Ovary (tissue), 7 donors: ENCODE measurements at regions not wholly inside any gene's neighbourhood (a gene's known extent, or its start where the extent isn't known, plus 50 kb on each side); places are given as distances from the start of the nearest gene placed in this dataset.

ENCODE experiments used
- DNase-seq, 5 donors: peaks; one replicate each; pipeline ENCODE4 v3.0.0-alpha.2; 2019 to 2020
- H3K27ac ChIP-seq, 2 donors: fragments of 200-600 bp; one replicate each; pipeline versions ENCODE4 v1.5.1 to v1.8.0; 2019 to 2022
- H3K27me3 ChIP-seq: fragments of 200-600 bp; one replicate; pipeline ENCODE4 v1.8.0; 2022
- H3K36me3 ChIP-seq: fragments of 200-600 bp; sonication (generic); one replicate; pipeline ENCODE4 v1.5.1; 2019
- H3K4me1 ChIP-seq: one replicate; pipeline ENCODE4 v1.8.1; 2013; ENCODE audit warnings: mild to moderate bottlenecking, moderate library complexity; ENCODE audit not compliant: insufficient read depth
- H3K4me3 ChIP-seq: fragments of 200-600 bp; sonication (generic); one replicate; pipeline ENCODE4 v1.5.1; 2017
- H3K9me3 ChIP-seq, 2 donors: fragments of 200-600 bp in 1 of 2; sonication (generic) in 1 of 2; one replicate each; pipeline versions ENCODE4 v1.5.1 to v1.8.1; 2013 to 2019; ENCODE audit warnings: mild to moderate bottlenecking in 1 of 2, moderate library complexity in 1 of 2
- EP300 ChIP-seq: sonication (generic); formaldehyde crosslinking; IDR thresholded peaks from one replicate; pipeline ENCODE4 v1.6.1; 2017; ENCODE audit warnings: antibody characterized with exemption
- POLR2A ChIP-seq: fragments of 450-650 bp; IDR thresholded peaks from one replicate; pipeline ENCODE4 v1.6.1; 2017; ENCODE audit warnings: antibody characterized with exemption, mild to moderate bottlenecking, moderate library complexity
- WGBS, 3 donors: extraction: QIAGEN DNeasy Blood & Tissue Kit in 1 of 3; methylation state at CpG; one replicate each; pipeline versions ENCODE4 v1.1.5 to v1.1.7; 2013 to 2017; 5-methylcytosine and 5-hydroxymethylcytosine counted together
- intact Hi-C, 4 donors: fragments of 100-400 bp; cut with DNase I; formaldehyde crosslinking; loops; one replicate each; pipeline versions ENCODE4 v1.11.0 to v1.15.1; 2022 to 2023
- TF ChIP-seq, protein P1 (sequence below), 3 donors: fragments of 450-650 bp in 2 of 3; fragments of 200-600 bp in 1 of 3; IDR thresholded peaks; one replicate each; pipeline versions ENCODE4 v1.5.1 to v1.8.0; 2016 to 2022; ENCODE audit warnings: antibody characterized with exemption in 3 of 3, mild to moderate bottlenecking in 1 of 3
- donor health status: DM: no; HTN: no; CAD: no; lungs with moderate emphysema.
- donor health status: DM: no; HTN: no; CAD: no.
- donor health status: Bipolar disorder and iron deficiency.
- donor health status: DM: no; HTN: no; CAD: no.
- donor health status: DM: yes; HTN: yes; CAD: no.

DNA sequence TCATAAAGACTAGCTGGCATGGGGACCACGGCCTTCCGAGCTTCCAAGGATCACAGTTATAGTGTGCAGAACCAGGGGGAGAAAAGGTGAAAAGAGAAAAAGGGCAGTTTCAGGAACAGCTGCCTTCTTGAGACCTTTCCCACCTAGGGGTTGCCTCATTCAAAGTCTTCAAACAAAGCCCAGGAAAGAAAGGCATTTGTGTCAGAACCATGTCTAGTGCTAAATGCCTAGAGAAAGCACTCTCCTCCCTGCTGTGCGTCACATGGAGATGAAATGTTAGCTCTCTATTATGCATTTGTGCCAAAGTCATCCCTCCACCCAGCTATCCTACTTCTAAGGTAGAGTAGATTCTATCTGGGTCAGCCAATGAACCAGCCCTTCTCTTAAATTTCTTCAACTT, 1037.3 kb upstream of the WWC1 start:
- no peaks in the 10 kb centered on the region for H3K4me1 ChIP-seq
- intact Hi-C loops = no loop called here
- H3K36me3 ChIP-seq = no peaks in the 10 kb centered on the region
- H3K27ac ChIP-seq = no peak overlapping the region
- DNase-seq = no peak
- no peak for TF ChIP-seq EP300
- TF ChIP-seq, protein P1, sequence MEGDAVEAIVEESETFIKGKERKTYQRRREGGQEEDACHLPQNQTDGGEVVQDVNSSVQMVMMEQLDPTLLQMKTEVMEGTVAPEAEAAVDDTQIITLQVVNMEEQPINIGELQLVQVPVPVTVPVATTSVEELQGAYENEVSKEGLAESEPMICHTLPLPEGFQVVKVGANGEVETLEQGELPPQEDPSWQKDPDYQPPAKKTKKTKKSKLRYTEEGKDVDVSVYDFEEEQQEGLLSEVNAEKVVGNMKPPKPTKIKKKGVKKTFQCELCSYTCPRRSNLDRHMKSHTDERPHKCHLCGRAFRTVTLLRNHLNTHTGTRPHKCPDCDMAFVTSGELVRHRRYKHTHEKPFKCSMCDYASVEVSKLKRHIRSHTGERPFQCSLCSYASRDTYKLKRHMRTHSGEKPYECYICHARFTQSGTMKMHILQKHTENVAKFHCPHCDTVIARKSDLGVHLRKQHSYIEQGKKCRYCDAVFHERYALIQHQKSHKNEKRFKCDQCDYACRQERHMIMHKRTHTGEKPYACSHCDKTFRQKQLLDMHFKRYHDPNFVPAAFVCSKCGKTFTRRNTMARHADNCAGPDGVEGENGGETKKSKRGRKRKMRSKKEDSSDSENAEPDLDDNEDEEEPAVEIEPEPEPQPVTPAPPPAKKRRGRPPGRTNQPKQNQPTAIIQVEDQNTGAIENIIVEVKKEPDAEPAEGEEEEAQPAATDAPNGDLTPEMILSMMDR (IDR thresholded peaks at IDR 0.05) = no peak
- no peak for TF ChIP-seq POLR2A
- no peak overlapping the region for H3K4me3 ChIP-seq
- WGBS, 3 donors = 81 to 95% (median 91%) methylated on average over 3 of the region's 3 CpGs
- H3K9me3 ChIP-seq = no peaks in the 10 kb centered on the region
- H3K27me3 ChIP-seq = no peaks in the 10 kb centered on the region

DNA sequence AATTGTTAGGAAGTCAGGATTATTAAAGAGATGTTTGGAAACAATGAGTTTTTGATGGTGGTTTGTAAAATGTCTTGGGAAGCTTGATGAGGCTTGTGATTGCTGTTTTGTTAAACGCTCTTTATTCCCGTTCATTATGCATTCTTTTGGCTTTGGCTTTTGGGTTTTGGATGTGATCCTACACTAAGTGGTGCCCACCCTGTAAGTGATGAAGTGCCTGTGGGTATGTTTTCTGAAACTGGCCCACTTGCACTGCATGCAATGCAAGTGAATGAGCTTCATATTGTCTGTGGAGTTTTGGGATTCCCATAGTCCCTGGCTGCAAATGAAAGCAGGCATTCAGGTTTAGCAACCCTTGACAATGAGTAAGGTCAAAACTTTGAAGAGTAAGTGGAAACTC, 1035.5 kb upstream of the WWC1 start:
- whole genome bisulfite sequencing, 3 donors = 85 to 92% (median 87%) methylated on average over 2 of the region's 2 CpGs

DNA sequence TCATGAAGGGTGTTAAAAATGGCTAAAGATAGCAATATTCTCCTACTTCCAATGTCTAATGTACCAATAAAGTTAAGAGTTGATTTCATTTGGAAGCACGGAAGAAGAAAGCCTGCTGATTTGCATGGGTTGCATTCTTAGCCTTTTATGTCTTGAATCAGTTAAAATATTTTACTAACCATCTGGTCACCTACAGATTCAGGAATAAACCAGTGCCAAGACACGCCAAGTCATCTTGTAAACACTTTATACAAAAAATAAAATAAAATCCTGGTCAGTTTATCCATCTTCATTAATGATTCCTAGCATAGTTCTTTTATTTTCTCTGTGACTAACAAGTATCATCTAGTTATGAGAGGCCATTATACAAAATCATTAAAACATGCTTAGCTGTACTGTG, 1031.6 kb upstream of the WWC1 start:
- H3K27me3 ChIP-seq = no peaks in the 10 kb centered on the region
- DNase-seq = no peak
- no peak overlapping the region for H3K4me3 ChIP-seq
- no peaks in the 10 kb centered on the region for H3K4me1 ChIP-seq
- WGBS, 3 donors = 57 to 66% (median 61%) methylated on average over 2 of the region's 2 CpGs
- intact Hi-C loops = no loop called here
- no peaks in the 10 kb centered on the region for H3K36me3 ChIP-seq
- H3K27ac ChIP-seq = no peak overlapping the region
- TF ChIP-seq EP300 (no peak), POLR2A (no peak)
- TF ChIP-seq, protein P1 (IDR thresholded peaks at IDR 0.05) = no peak
- no peaks in the 10 kb centered on the region for H3K9me3 ChIP-seq

More for the DNA sequence above, 1035.5 kb upstream of the WWC1 start:
- no peaks in the 10 kb centered on the region for H3K36me3 ChIP-seq
- H3K9me3 ChIP-seq = no peaks in the 10 kb centered on the region
- no peaks in the 10 kb centered on the region for H3K4me1 ChIP-seq
- no peaks in the 10 kb centered on the region for H3K27me3 ChIP-seq
- no peak overlapping the region for H3K4me3 ChIP-seq
- DNase-seq = no peak
- intact Hi-C loops = no loop called here
- H3K27ac ChIP-seq = no peak overlapping the region
- TF ChIP-seq POLR2A = no peak
- TF ChIP-seq, protein P1 (IDR thresholded peaks at IDR 0.05) = no peak
- no peak for TF ChIP-seq EP300

DNA sequence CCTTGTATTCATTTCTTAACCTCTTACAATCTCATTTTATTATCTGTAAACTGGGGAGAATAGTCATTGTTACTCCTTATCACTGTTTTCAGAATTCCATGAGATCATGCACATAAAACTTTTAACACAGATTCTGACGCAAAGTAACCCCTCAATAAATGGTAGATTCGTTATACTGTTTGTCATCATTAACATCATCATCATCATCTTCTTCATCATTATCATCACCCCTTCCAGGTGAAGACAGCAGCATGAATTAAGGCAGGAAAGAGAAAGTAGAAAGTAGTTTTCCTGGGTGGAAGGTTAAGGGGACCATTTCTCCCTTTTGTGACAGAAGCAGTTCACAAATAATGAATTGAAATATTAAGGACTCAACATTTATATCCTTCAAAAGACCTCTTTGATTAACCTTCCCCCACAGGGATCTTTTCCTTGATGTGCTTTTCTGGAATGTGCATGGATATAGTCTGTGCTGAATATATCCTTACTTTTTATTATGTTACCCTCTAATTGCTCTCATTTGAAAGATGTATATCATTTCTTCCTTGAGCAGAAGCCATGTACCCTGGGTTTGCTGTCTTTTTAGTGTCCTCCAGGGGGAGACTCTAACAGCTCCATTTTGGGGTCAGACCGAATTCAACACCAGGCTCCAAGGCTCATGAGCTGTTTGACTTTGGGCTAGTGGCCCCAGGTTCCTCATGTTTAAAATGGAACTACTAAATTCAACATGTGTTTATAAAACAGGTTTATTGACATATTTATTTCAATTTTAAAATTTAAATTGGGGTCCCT, 1029.9 kb upstream of the WWC1 start:
- 89 to 94% (median 89%) methylated on average over 3 of the region's 3 CpGs for WGBS, 3 donors
- intact Hi-C loops = no loop called here
- Histone ChIP-seq H3K27ac (no peak overlapping the region), H3K27me3 (no peaks in the 10 kb centered on the region), H3K4me1 (no peaks in the 10 kb centered on the region), H3K36me3 (no peaks in the 10 kb centered on the region), H3K9me3 (no peaks in the 10 kb centered on the region), H3K4me3 (no peak overlapping the region)
- no peak for DNase-seq
- TF ChIP-seq POLR2A (no peak), EP300 (no peak)
- TF ChIP-seq, protein P1 (IDR thresholded peaks at IDR 0.05) = no peak
